A673 (cell line): ENCODE measurements at regions not wholly inside any gene's neighbourhood (a gene's known extent, or its start where the extent isn't known, plus 50 kb on each side); places are given as distances from the start of the nearest gene placed in this dataset.

Source experiments
- EZH2 ChIP-seq: fragments of 200-600 bp; sonication (generic); IDR thresholded peaks from 2 replicates; pipeline ENCODE4 v1.6.1; 2017; ENCODE audit warnings: borderline replicate concordance, low read depth, mild to moderate bottlenecking, mixed read lengths, antibody characterized with exemption, low read length; ENCODE audit not compliant: poor library complexity, severe bottlenecking
- TF ChIP-seq, protein P1 (sequence below): fragments of 300-800, 200-600 bp; sonication (generic); conservative IDR thresholded peaks from 2 replicates; pipeline ENCODE4 v1.5.1; 2017; ENCODE audit warnings: low read depth, mild to moderate bottlenecking, antibody characterized with exemption, low read length, moderate library complexity, mixed read lengths

DNA sequence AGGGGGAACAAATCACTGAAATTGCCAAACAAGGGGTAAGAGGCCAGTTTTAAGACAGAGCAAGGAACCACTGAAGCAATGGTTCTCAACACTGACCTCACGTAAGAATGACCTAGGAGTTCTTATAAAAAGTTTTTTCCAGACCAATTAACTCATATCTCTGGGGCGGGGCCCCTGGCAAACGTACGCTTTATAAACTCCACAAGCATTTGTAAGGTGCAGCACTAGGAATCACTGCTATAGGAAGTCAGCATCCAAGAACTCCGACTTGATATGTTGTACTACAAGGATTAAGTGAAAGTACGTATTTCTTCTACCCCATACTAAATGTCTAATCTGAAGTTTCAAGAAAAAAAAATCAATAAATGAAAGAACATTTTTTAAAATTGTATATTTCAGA is 269.9 kb downstream of the RCHY1 start:
- TF ChIP-seq, protein P1, sequence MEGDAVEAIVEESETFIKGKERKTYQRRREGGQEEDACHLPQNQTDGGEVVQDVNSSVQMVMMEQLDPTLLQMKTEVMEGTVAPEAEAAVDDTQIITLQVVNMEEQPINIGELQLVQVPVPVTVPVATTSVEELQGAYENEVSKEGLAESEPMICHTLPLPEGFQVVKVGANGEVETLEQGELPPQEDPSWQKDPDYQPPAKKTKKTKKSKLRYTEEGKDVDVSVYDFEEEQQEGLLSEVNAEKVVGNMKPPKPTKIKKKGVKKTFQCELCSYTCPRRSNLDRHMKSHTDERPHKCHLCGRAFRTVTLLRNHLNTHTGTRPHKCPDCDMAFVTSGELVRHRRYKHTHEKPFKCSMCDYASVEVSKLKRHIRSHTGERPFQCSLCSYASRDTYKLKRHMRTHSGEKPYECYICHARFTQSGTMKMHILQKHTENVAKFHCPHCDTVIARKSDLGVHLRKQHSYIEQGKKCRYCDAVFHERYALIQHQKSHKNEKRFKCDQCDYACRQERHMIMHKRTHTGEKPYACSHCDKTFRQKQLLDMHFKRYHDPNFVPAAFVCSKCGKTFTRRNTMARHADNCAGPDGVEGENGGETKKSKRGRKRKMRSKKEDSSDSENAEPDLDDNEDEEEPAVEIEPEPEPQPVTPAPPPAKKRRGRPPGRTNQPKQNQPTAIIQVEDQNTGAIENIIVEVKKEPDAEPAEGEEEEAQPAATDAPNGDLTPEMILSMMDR, result no peak
- TF ChIP-seq EZH2, result no peak
